VCaP (cell line): ENCODE measurements at regions not wholly inside any gene's neighbourhood (a gene's known extent, or its start where the extent isn't known, plus 50 kb on each side); places are given as distances from the start of the nearest gene placed in this dataset.

ENCODE experiments used
- H3K27ac ChIP-seq: fragments of 450-650 bp; 2 replicates; pipeline ENCODE4 v1.5.1; 2017
- CTCF ChIP-seq: fragments of 450-650 bp; conservative IDR thresholded peaks from 2 replicates; pipeline ENCODE4 v1.5.1; 2017; ENCODE audit warnings: mild to moderate bottlenecking, moderate library complexity

GRCh38 chr6:110033101-110033500, 55.0 kb downstream of the GPR6 start:
- TF ChIP-seq CTCF, result no peak

GRCh38 chr6:110033749-110034666, 55.9 kb downstream of the GPR6 start:
- TF ChIP-seq CTCF, result no peak
- H3K27ac ChIP-seq, result no peak overlapping the region

More at GRCh38 chr6:110033101-110033500, 55.0 kb downstream of the GPR6 start:
- H3K27ac ChIP-seq, result no peak overlapping the region

GRCh38 chr6:110034667-110035036, 56.5 kb downstream of the GPR6 start:
- no peak for TF ChIP-seq CTCF
- no peak overlapping the region for H3K27ac ChIP-seq

GRCh38 chr6:110035321-110035720, 57.2 kb downstream of the GPR6 start:
- no peak overlapping the region for H3K27ac ChIP-seq
- TF ChIP-seq CTCF, result no peak

GRCh38 chr6:110036408-110037302, 58.5 kb downstream of the GPR6 start:
- H3K27ac ChIP-seq, result no peak overlapping the region
- TF ChIP-seq CTCF, result no peak

GRCh38 chr6:110037726-110038295, 59.7 kb downstream of the GPR6 start:
- TF ChIP-seq CTCF, result no peak
- H3K27ac ChIP-seq, result no peak overlapping the region
